ENCODE measurements at regions not wholly inside any gene's neighbourhood (a gene's known extent, or its start where the extent isn't known, plus 50 kb on each side); places are given as distances from the start of the nearest gene placed in this dataset.
A peak's percentile ranks its signal among the peaks of the same experiment; 100 is the strongest.

DNA sequence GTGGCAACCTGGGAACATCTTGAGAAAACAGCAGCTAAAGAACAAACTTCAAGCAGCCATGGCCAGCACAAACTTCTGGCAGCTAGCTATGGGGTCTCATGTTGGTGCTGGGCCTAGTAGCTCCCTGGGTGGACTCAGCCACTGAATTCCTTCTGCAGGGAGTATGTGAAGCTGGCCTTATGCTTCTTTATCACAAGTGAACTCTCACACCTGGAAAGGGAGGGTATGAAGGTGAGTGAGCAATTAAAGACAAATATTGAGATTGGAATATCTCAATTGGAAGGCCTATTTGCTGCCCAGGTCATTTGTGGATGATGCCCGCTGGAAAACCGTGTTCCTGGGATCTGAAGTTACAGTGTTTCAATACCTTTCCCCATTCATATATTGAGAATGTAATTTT lies 153.3 kb upstream of the RPS6KA3 start:
- DNase-seq, result no peak

DNA sequence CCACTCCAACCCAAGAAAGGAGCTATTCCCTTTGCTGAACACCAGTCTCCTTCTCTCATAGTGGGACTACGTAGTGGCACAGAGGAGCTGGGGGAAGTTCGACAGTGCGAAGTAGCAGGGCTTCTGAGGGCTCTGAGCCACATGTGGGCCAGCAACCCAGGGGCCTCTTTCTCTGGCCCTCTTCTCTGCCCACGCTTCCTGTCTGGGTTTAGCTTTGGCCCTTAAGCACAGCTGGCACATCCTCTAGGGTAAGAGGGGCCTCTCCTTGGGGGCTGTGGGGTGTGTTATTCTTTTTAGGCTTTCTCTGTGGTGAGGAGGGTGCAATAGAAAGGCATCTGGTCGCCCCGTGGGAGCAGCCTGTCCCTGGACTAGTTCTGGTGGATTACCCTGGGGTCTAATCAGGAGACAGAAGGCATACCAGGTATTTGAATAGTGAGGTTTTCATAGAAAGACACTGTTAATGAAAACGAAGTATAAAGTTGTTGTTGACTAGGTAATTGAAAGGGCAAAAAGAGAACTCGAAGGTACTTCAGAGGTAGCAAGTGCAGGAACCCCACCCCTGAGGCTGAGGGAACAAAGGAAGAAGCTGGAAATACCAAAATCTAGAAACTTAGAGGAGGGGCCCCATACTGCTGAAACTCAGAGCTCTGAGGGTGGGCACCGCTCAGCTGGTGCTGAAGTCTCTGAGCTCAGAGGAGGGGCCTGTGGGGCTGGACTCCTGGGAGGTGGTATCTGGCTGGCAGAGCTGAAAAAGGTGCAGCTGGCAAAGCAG lies 151.9 kb upstream of the RPS6KA3 start:
- no peak for DNase-seq

DNA sequence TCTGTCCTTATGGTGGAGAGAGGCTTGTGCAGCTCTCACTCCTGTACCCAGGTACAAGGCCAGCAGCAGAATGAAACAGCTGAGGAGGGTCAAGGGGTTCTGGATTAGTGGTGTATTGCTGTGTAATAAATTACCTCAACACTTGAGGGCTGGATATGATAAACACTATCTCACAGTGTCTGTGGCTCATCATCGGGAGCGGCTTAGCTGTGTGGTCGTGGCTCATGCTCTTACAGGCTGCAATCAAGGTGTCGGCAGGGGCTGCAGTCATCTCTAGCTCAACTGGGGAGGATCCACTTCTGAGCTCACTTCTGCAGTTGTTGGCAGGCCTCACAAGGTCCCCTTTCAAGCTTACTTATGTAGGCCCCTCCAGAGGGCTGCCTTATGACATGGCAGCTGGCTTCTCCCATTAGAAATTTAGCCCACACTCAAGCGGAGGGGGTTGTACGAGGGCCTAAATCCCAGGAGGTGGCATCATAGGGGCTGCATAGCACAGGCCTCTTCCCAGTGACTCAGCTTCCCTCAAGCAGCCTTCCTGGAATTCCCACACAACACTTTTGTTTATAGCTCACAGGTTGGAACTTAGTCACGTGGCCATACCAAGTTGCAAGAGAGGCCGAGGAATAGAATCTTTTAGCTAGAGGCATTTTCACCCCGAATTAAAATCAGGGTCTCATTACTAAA lies 148.2 kb upstream of the RPS6KA3 start:
- DNase-seq, result no peak

DNA sequence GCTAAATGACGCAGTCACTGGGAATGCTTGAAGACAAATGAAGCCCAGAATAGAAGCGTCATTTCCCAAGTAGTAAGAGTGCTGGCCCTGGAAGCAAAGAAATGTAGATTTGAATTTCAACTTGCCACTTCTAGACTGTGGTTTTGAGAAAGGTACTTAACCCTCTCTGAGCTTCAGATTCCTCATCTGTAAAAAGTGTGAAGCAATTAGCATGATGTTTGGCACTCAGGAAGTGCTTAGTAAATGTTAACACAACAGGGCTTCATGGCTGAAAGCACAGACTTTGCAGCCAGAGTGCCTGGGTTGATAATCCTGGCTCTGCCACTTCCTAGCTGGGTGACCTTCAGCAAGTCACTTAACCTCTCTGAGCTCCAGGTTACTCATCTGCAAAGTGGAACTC lies 147.4 kb upstream of the RPS6KA3 start:
- DNase-seq, result no peak

DNA sequence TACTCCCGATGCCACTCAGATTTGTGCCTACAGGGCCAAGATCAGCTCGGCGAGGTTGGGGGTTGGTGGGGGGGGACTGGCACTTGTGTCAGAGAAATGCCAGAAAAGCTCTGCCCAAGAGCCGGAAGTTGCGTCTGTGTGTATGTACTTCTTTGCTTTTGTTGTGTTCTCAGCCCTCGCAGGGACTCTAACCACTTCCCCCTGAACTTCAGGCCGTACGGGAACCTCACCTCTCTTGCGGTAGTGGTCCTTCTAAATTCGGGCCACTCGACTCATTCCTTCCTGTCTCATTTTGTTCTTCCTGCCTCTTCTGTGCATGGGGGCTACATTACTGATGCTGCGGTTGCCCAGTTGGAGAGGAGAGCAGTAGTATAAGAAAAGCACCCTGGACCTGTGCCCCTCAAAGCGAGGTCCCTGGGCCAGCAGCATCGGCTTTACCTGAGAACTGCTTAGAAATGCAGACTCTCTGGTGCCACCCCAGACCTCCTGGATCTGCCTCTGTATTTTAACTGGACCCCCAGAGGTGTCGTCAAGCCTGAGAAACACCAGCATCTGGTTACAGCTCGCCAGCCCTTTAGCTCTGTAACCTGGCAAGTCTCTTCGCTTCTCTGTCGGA lies 146.3 kb upstream of the RPS6KA3 start:
- peak; percentile 51 for DNase-seq

DNA sequence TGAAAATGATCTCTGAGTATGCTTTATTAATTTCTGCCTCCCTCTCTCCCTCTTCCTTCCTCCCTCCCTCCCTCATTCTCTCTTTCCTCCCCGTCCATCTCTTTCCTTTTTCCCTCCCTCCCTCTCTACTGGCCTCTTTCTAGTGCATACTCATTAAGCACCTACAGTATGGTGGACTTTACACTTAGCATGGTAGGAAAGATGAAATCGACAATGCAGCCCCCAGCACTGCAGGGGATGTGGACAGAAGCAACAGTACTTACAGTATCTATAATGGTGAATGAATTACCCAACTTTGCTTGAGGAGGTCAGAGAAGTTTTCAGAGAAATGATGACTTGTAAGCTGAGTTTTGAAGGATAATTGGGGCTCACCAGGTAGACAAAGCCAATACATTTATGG lies 143.8 kb upstream of the RPS6KA3 start:
- no peak for DNase-seq

DNA sequence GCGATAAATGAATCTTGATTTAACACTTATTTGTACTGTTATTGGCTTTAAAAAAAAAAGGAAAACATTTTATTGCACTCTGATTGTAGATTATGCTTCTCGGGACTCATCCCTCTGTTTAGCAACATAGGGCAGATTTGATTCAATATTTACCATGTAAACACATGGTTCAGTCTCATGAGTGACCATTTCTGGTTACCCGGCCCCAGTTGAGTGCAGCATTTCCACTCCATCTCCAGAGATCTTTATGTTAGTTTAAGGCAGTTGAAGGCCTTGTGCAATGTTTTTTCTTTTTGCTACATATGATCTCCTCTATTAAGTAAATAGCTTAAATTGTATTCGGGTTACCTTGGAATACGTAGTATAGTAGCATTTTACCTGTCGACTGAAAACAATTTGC lies 143.3 kb upstream of the RPS6KA3 start:
- no peak for DNase-seq

DNA sequence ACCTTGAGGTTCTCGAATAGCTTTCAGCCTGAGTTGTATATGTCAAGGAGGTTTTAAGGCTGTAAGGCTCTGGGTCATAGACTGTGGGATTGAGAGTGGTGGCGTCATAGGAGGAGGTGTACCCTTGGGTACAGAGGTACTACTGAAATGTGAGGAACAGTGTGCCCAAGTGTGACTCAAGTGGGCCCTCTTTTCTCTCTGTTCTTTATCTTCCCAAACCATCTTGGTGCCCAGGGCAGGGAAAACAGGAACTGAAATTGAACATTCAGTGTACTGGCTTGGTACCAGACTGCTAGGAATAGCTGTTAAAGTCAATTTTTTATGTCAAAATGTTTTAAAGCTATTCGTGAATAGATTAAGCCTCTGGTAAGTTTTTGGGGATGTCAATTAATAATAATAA lies 136.2 kb upstream of the RPS6KA3 start:
- no peak for DNase-seq

DNA sequence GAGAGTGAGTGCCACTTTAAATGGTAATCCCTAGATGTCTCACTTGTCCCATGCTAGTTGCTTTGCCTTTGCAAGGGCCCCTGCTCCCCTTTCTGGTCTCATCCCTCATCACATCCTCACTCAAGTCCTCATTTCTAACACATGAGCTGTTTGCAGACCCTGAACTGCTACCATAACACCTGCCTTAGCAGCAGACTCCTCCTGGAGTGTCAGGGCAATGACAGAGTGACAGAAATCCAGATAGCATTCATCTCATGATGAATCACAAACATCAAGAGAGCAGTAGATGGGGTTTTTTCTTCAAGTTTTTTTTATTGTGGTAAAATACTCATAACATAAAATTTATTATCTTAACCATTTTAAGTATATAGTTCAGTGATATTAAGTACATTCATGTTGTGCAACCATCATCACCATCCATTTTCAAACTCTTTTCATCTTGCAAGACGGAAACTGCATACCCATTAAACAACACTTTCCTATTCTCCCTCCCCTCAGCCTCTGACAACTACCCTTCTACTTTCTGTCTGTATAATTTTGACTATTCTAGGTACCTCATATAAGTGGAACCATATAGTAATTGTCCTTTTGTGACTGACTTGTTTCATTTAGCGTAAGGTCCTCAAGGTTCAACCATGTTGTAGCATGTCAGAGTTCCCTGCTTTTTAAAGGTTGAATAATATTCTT lies 133.2 kb upstream of the RPS6KA3 start:
- DNase-seq, result no peak

DNA sequence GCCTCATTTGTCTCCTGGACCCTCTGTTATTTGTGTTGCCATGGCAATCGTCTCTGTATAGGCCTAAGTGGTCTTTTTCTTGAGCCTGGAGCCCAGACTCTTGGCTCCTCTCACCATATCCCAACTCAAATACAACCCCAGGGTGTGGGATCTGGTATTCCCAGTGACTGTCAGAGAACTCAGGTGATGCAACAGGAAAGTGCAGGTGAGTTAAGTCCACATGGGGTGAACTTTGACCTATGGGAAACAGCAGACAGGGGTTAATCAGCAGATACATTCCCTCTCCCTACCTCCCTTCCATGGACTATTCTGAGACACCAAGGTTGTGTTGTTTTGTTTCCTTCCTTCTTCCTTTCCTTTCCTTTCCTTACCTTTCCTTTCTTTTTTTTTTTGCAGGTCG lies 130.9 kb upstream of the RPS6KA3 start:
- no peak for DNase-seq

DNA sequence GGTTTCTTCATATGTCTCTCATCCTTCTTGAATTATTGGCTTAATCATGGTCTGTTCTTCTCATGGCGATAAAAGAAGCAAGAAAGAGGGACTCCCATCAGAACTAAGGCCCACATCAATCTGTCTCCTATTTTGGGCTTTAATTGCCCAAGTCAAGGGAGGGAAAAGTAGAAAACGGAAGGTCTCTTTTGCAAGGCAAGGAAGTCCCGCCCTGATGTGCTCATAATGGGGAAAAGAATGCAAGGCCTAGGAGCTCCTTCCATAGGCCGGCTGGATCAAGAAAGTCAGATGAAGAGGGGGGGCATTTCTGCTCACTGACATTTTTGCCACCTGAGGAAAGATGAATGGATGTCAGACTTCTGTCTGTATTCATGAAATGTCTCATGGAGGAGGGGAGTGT lies 127.7 kb upstream of the RPS6KA3 start:
- DNase-seq, result no peak

DNA sequence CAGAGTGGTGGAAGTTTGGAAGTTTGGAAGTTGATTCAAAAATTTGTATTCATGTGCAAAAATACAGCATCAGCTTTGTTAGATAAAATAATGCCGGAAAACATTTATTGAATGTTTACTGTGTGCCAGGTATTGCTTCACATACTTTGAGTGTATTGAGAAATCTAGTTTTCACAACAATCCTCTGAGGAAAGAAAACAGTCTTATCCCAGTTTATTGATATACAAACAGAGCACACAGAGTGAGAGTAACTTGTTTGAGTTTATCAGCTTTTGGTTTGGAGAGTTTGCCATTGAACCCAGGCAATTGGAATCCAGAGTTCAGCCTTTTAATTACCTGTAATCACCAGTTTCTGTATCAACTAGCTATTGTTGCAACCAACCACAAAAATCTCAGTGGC lies 127.2 kb upstream of the RPS6KA3 start:
- no peak for DNase-seq

DNA sequence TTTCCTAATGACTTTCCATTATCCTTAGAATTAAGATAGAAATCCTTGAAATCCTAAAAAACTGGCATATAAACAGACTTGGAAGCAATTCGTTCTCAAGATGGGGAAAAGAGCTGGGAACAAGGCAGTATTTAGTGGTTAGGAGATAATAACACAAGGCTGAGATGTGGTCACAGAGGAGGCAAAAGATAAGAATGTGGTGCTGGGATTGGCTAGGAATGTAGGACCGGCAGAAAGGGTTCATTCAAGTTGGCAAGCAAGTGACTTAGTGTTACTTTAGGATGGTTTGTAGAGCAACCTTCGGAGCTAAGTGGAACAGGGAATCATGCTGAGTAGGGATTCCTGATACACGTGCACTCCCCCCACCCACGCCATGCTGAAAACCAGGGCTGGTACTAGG lies 121.9 kb upstream of the RPS6KA3 start:
- DNase-seq, result no peak

DNA sequence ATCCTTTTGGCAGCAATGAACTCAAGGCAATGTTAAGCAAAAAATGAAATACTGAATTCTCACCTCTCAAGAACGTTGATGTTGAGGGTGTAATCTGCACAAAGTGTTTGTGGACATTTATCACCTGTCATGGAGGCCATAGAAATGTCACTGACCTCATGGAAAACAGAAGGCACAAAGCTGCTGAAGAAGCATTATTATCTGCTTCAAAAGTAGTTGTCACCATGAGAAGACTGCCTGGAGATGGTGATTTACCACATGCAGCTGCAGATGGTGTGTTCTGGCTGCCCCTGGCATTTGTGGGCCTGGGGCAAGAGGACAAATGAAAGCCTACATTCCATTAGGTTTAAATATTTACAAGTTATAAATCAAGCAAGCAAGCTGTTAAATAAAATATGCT lies 116.8 kb upstream of the RPS6KA3 start:
- DNase-seq, result no peak

DNA sequence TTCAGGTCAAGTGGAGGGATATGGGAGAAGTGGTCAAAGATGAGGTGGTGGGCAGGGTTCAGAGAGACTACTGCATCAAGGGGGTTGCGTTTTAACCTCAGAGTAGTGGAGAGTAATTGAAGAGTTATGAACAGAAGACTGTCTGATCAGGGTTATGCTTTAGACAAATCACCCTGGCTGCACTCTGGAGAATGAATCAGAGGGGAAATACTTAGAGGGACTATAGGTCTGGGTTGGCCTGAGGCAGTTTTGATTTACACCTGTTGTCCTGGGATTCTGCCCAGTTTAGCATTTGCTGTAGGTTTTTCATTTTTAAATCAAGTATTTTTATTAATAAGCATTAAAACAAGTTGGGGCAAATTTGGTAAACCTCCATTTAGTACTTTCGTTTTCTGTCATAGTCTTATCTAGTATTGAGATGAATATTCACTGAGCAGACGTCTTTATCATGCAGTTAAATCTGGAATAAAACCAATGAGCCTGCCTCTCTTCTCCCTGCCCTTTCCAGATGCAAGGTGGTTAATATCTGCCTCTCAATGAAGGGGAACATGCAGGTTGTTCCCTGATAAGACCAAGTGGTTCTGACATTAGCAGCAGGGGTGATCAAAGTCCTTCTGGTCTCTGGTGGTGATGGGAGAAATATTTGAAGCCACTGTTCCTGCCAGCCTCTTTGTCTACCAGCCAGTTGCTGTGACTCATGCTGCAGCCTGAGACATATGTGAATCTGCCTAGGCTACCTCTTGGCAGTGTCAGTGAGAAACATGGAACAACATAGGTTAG lies 116.0 kb upstream of the RPS6KA3 start:
- no peak for DNase-seq

DNA sequence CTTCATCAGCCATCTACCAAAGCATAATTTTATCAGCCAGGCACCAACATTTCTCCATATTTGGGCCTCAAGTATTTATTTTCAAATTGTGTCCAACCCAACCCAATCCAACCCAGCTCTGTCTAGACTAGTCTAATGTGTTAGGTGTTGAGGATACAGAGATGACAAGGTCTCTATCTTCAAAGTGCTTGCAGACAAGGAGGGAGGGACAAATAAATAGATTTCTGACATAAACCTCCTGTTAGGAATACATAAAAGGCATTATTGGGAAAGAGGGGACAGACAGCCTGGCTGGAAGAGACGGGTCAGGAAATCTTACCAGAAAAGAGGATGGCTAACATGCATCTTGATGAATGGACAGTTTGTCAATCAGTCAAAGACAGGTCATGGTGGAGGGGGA lies 115.4 kb upstream of the RPS6KA3 start:
- no peak for DNase-seq

DNA sequence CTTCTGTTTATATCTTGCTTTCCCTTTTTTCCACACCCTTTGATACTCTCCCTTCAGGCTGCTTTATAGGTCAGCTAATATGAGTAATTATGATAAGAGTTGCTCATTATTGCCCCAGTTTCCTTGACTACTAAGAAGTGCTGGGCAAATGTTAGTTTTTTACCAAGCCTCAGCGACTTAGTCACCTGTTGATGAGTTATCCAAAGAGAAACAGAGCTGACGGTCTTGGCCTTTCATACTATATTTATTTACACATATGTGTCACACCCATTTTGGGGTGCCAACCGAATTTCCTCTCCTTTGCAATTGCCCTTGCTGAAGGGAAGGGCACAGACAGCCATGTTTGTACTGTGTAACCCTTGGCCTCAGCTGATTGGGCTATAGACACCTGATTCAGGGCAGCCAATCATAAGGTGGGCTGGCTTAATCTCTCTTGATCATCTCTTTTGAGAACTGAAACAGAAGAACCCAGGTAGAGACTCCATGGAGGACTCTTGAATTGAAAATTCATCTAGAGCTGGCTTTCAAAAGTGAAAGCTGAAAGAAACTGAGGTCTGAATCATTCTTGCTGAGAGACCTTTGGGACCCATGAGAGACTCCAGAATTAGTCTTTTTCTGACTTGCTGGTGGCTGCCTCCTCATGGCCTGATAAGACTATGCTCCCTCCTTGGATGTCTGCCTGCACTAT lies 111.7 kb upstream of the RPS6KA3 start:
- peak; percentile 54 for DNase-seq

DNA sequence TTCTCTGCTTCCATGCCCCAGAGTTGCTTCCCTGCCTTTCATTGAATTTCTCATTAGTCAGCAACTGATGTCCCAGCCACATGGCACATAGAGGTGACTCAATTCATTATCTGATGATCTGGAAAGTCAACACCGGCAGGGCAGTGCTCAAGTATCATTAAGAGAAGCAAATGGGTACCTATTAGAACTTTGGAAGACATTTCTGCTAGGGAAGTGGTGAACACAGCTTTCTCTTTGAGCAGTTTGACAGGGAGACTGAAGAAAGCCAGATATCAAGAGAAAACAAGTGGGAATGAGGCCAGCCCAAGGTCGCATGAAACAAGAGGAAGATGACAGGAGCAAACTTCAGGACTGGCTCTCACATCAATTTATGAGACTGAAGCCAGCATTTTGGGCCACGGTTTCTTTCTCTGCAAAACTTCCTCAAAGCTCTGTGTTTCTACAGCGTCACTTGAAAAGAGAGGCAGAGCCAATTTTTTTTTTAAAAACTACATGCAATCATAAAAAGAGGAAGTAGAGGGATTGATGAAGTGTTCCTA lies 108.3 kb upstream of the RPS6KA3 start:
- no peak for DNase-seq

DNA sequence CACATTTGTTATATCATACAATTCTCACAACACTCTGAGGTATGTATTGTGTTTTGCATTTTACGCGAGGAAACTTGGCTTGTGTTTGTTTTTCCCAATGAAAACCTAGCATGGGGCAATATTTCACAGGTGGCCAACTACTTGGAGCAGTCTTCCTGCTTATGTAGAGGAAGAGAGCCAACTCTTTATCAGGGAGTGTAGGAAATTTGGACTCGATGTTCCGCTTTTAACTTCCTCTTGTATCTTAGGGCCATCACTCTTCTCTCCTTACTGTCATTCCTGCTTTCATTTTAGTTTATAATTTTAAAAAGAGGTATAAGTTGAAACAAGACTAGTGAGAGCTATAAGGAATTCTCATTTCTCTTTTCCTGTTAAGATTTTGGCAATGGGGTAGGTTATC lies 107.7 kb upstream of the RPS6KA3 start:
- DNase-seq, result no peak

DNA sequence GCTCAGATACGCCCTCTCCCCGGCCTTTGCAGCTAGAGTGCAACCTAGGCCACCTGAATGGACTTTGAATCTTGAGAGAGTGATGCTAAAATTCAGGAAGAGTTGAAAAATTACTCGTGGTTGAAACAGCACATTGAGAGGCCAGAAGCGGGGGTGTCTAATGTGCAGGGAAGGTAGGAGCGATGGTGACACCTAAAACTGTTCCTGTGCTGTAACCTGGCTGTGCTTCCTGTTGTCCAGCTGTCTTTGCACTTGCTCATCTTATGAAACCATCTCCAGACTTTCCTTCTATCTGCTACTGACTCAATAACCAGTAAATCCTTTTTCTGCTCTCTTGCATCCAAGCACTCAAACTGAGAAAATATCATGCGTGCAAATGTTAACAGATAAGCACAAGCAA lies 106.4 kb upstream of the RPS6KA3 start:
- DNase-seq, result no peak

DNA sequence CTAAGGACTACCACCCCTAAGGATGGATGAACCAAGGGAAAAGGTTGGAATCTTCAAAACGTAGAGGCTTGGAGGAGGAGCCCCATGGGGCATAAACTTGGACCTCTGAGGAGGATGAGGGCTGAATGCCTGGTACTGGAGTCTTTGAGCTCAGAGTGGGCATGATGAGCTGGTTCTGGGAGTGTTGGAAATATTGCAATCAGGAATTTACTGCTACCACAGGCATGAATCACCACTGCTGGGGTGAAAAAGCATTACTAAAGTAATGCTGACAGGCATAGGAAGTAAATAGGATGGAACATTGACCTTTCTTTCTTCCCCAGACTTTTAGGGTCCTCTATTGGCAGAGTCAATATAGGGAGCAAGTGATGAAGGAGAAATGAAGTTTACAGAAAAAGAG lies 105.8 kb upstream of the RPS6KA3 start:
- no peak for DNase-seq

DNA sequence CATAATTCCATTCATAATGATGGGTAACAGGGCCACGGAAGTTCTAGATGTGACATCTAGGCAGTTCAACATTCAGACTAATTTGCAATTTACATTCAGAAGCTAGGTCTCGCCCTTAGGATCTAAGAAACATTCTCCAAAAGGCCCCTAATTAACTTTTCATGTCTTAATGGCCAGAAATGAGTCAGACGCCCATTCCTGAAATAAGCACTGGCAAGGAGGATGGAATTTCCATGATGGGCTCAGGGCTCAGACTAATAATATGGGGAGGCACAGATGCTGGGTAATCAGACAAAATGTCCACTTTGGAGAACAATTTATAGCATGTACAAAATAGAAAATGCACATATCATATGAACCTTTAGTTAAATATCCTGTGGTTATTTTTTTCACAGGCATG lies 102.8 kb upstream of the RPS6KA3 start:
- no peak for DNase-seq

Measured in activated CD8-positive, alpha-beta memory T cell treated with anti-CD3 and anti-CD28 coated beads, Interleukin-2, amount 50 U/mL, for 48 hours (primary cell).